Parathyroid adenoma (tissue), 2 donors: ENCODE measurements at regions not wholly inside any gene's neighbourhood (a gene's known extent, or its start where the extent isn't known, plus 50 kb on each side); places are given as distances from the start of the nearest gene placed in this dataset.

Source experiments
- H2AFZ ChIP-seq: fragments of 300-600 bp; sonication (generic); one replicate; pipeline ENCODE4 v1.7.0; 2017; ENCODE audit warnings: antibody characterized with exemption, mild to moderate bottlenecking
- H3K27ac ChIP-seq: fragments of 300-600 bp; sonication (generic); one replicate; pipeline ENCODE4 v1.7.0; 2017
- H3K27me3 ChIP-seq: fragments of 300-600 bp; sonication (generic); one replicate; pipeline ENCODE4 v1.7.0; 2017; ENCODE audit warnings: low read length; ENCODE audit not compliant: control insufficient read depth, insufficient read depth
- H3K36me3 ChIP-seq: fragments of 300-600 bp; sonication (generic); one replicate; pipeline ENCODE4 v1.7.0; 2017; ENCODE audit warnings: low read length; ENCODE audit not compliant: control insufficient read depth, insufficient read depth
- H3K4me1 ChIP-seq: fragments of 300-600 bp; sonication (generic); one replicate; pipeline ENCODE4 v1.7.0; 2017; ENCODE audit warnings: control low read depth
- H3K4me2 ChIP-seq: fragments of 300-600 bp; sonication (generic); one replicate; pipeline ENCODE4 v1.7.0; 2017; ENCODE audit warnings: low read length
- H3K4me3 ChIP-seq: fragments of 300-600 bp; sonication (generic); one replicate; pipeline ENCODE4 v1.7.0; 2017; ENCODE audit warnings: low read depth, low read length
- H3K79me2 ChIP-seq: fragments of 300-600 bp; sonication (generic); one replicate; pipeline ENCODE4 v1.7.0; 2017; ENCODE audit warnings: control low read depth
- H3K9ac ChIP-seq: fragments of 300-600 bp; sonication (generic); one replicate; pipeline ENCODE4 v1.7.0; 2017; ENCODE audit warnings: mild to moderate bottlenecking
- H3K9me3 ChIP-seq: fragments of 300-600 bp; sonication (generic); one replicate; pipeline ENCODE4 v1.7.0; 2017; ENCODE audit warnings: low read length; ENCODE audit not compliant: control insufficient read depth
- CTCF ChIP-seq: fragments of 300-600 bp; sonication (generic); IDR thresholded peaks from one replicate; pipeline ENCODE4 v1.7.0; 2017; ENCODE audit warnings: antibody characterized with exemption, mild to moderate bottlenecking
- donor health status: primary hyperparathyroidism.

GRCh38 chr11:116108161-116108560 lies 603.9 kb upstream of the CADM1 start:
- no peak for TF ChIP-seq CTCF
- Histone ChIP-seq H3K36me3 (no peaks in the 10 kb centered on the region), H3K4me1 (no peaks in the 10 kb centered on the region), H3K9me3 (no peaks in the 10 kb centered on the region), H3K9ac (no peak overlapping the region), H3K4me3 (no peak overlapping the region), H2AFZ (no peak overlapping the region), H3K27ac (no peak overlapping the region), H3K79me2 (no peaks in the 10 kb centered on the region), H3K27me3 (no peaks in the 10 kb centered on the region), H3K4me2 (no peak overlapping the region)

GRCh38 chr11:116107229-116107628 lies 603.0 kb upstream of the CADM1 start:
- Histone ChIP-seq H3K36me3 (no peaks in the 10 kb centered on the region), H3K4me2 (no peak overlapping the region), H3K9me3 (no peaks in the 10 kb centered on the region), H3K27ac (no peak overlapping the region), H3K9ac (no peak overlapping the region), H3K4me1 (no peaks in the 10 kb centered on the region), H3K4me3 (no peak overlapping the region), H3K27me3 (no peaks in the 10 kb centered on the region), H3K79me2 (no peaks in the 10 kb centered on the region), H2AFZ (no peak overlapping the region)
- no peak for TF ChIP-seq CTCF

GRCh38 chr11:116104498-116105174 lies 600.4 kb upstream of the CADM1 start:
- Histone ChIP-seq H3K79me2 (no peaks in the 10 kb centered on the region), H3K27me3 (no peaks in the 10 kb centered on the region), H3K4me1 (no peaks in the 10 kb centered on the region), H3K9me3 (no peaks in the 10 kb centered on the region), H3K36me3 (no peaks in the 10 kb centered on the region), H3K27ac (no peak overlapping the region), H3K4me3 (no peak overlapping the region), H3K4me2 (no peak overlapping the region), H2AFZ (no peak overlapping the region), H3K9ac (no peak overlapping the region)
- TF ChIP-seq CTCF, result no peak

- Histone ChIP-seq H3K4me1 (no peaks in the 10 kb centered on the region), H3K79me2 (no peaks in the 10 kb centered on the region), H3K36me3 (no peaks in the 10 kb centered on the region), H3K9me3 (no peaks in the 10 kb centered on the region), H3K4me2 (no peak overlapping the region), H3K9ac (no peak overlapping the region), H2AFZ (no peak overlapping the region), H3K27me3 (no peaks in the 10 kb centered on the region), H3K27ac (no peak overlapping the region), H3K4me3 (no peak overlapping the region)
- no peak for TF ChIP-seq CTCF
These were observed 597.7 kb upstream of the CADM1 start for GRCh38 chr11:116101902-116102301.

- Histone ChIP-seq H3K79me2 (no peaks in the 10 kb centered on the region), H3K36me3 (no peaks in the 10 kb centered on the region), H3K27ac (no peak overlapping the region), H3K4me1 (no peaks in the 10 kb centered on the region), H2AFZ (no peak overlapping the region), H3K27me3 (no peaks in the 10 kb centered on the region), H3K4me2 (no peak overlapping the region), H3K9me3 (no peaks in the 10 kb centered on the region), H3K4me3 (no peak overlapping the region), H3K9ac (no peak overlapping the region)
- no peak for TF ChIP-seq CTCF
These were observed 595.8 kb upstream of the CADM1 start for GRCh38 chr11:116100016-116100415.
